ENCODE measurements at regions not wholly inside any gene's neighbourhood (a gene's known extent, or its start where the extent isn't known, plus 50 kb on each side); places are given as distances from the start of the nearest gene placed in this dataset.

GRCh38 chr14:28143316-28143715, 623.3 kb upstream of the FOXG1 start:
- no peaks in the 10 kb centered on the region for H3K27me3 ChIP-seq
- DNase-seq: no peak
- no peak for ATAC-seq
- no peaks in the 10 kb centered on the region for H3K4me1 ChIP-seq
- intact Hi-C loops (cut with DNase I): no loop called here
- H3K9me3 ChIP-seq: no peaks in the 10 kb centered on the region
- H3K4me3 ChIP-seq: no peak overlapping the region
- H3K27ac ChIP-seq: no peak overlapping the region
- H3K36me3 ChIP-seq: no peaks in the 10 kb centered on the region
- no peak for TF ChIP-seq CTCF (IDR thresholded peaks at IDR 0.05)

DNA sequence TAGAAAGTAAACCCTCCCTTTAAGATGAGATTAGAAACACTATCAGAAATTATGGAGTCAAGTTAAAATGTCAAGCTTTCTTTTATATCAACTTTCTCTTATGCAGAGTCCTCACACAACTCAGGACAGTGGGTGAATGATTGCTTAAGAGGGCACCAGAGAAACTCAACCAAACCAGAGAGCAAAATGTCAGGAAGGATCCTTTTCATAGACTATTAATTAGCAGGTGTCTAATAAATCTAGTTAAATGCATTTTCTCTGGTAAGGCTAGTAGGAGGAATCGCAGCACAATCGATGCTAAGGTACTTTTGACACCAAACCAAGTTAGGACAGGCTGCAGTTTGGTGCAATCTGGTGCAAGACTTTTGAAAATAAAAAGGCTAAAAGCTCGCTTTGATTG, 614.7 kb upstream of the FOXG1 start:
- no peak overlapping the region for H3K4me3 ChIP-seq
- ATAC-seq: no peak
- DNase-seq: no peak
- no peak for TF ChIP-seq CTCF (IDR thresholded peaks at IDR 0.05)
- intact Hi-C loops (cut with DNase I): no loop called here
- H3K36me3 ChIP-seq: no peaks in the 10 kb centered on the region
- no peaks in the 10 kb centered on the region for H3K27me3 ChIP-seq
- no peak overlapping the region for H3K27ac ChIP-seq
- no peaks in the 10 kb centered on the region for H3K4me1 ChIP-seq
- no peaks in the 10 kb centered on the region for H3K9me3 ChIP-seq

GRCh38 chr14:28152453-28153044, 614.0 kb upstream of the FOXG1 start:
- ATAC-seq (no peak), DNase-seq (no peak)
- TF ChIP-seq CTCF (IDR thresholded peaks at IDR 0.05): no peak
- intact Hi-C loops (cut with DNase I): no loop called here
- no peaks in the 10 kb centered on the region for H3K4me1 ChIP-seq
- H3K27me3 ChIP-seq: no peaks in the 10 kb centered on the region
- H3K27ac ChIP-seq: no peak overlapping the region
- H3K9me3 ChIP-seq: no peaks in the 10 kb centered on the region
- no peaks in the 10 kb centered on the region for H3K36me3 ChIP-seq
- no peak overlapping the region for H3K4me3 ChIP-seq

DNA sequence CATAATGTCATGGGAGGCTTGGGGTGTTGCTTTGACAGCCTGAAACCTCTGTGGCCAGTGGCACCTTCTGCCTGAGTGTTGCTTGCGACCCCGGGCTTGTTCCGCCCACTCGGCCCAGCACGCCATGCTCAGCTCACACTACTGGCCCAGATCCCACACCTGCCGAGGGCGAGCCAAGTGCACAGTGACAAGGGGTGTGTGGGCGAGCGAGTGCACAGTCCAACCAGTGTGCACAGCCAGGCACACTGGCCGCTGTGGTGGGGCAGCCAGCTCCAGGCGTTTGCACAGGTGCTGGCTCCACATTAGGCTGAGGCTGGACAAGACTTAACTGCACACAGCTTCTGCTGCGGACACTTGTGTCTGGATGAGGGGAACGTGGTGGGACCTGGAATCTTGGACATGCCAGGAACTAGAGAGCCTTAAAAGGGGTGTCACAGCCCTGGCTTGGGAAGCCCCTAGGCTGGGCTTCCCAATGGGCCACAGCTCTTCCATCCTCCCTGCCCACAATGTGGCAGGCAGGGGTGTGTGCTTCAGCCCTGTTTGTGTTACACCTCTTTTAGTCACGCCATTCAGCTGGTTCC, 609.2 kb upstream of the FOXG1 start:
- Histone ChIP-seq H3K27ac (no peak overlapping the region), H3K4me3 (no peak overlapping the region), H3K27me3 (no peaks in the 10 kb centered on the region), H3K9me3 (no peaks in the 10 kb centered on the region), H3K36me3 (no peaks in the 10 kb centered on the region), H3K4me1 (no peaks in the 10 kb centered on the region)
- intact Hi-C loops (cut with DNase I): no loop called here
- no peak for DNase-seq
- ATAC-seq: peak; percentile 39
- TF ChIP-seq CTCF (IDR thresholded peaks at IDR 0.05): no peak

DNA sequence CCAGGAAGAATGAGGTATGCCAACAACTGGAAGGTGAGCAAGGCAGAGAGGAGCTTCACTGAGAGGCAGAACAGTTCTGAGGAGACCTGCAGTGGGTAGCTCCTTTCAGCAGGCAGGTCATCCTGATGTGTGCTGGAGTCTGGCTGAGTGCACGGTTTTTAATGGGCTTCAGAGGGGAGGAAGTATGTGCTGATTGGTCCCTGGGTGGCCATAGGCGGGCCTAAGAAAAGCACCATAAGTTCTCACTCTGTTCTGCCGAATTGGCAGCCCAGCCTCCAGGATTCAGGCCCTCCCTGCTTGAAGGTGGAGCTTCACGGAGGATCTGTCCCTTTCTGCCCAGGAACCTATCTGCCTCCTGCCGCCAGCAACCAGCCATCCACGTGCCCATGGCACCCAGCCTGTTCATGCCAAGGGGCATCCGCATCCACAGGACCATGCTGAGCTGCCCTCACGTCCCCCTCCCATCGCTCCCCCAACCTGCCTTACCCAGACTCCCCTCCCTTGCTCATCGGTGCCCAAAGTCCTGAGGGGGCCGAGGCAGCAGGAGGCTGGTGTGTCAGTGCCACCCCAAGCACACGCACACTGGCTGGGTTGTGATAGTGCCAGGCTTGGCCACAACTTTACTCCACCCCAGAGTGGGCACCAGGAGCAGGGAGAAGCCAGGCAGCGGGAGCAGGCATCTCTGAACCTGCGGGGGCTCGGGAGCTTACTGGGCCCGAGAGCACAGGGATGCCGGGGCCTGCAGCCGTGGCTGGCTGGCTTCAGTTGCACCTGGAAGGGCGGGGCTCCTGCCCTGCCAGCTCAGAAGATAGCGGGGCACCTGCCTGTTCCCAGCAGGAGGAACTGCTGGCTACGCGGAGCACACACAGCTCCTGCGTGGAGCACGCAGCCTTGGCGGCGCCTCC, 608.4 kb upstream of the FOXG1 start:
- Histone ChIP-seq H3K27me3 (no peaks in the 10 kb centered on the region), H3K4me3 (no peak overlapping the region), H3K27ac (no peak overlapping the region), H3K4me1 (no peaks in the 10 kb centered on the region), H3K36me3 (no peaks in the 10 kb centered on the region), H3K9me3 (no peaks in the 10 kb centered on the region)
- TF ChIP-seq CTCF (IDR thresholded peaks at IDR 0.05): no peak
- ATAC-seq (peak; percentile 45), DNase-seq (no peak)
- intact Hi-C loops (cut with DNase I): no loop called here
